GM12874 (cell line): ENCODE measurements at regions not wholly inside any gene's neighbourhood (a gene's known extent, or its start where the extent isn't known, plus 50 kb on each side); places are given as distances from the start of the nearest gene placed in this dataset.

Experiments
- CTCF ChIP-seq: IDR thresholded peaks from 2 replicates; pipeline ENCODE4 v1.5.1; 2011; ENCODE audit warnings: low read depth, mild to moderate bottlenecking, control low read depth, low read length, moderate library complexity; ENCODE audit not compliant: insufficient read depth

GRCh38 chr2:125364984-125365265 lies 1291.0 kb upstream of the GYPC start:
- no peak for TF ChIP-seq CTCF

- no peak for TF ChIP-seq CTCF
These were observed 1284.1 kb upstream of the GYPC start for GRCh38 chr2:125371867-125372266.

DNA sequence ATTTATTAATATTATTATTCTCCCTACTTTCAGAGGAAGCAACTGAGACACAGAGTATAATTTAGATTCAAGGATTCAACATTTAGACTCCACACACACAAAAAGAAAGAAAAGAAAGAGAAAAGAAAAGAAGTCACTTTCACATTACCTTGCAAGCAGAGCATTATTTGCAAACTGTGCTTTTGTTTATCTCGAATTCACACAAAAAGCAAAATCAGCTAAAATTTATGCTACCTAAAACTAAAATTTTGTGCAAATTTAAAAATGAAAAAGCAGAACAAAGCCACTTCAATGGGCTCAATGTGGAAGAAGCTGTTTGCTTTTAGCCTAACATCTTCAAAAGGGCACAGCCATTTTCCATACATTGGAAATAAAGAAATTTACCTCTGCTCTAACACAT lies 1282.7 kb upstream of the GYPC start:
- TF ChIP-seq CTCF = no peak

DNA sequence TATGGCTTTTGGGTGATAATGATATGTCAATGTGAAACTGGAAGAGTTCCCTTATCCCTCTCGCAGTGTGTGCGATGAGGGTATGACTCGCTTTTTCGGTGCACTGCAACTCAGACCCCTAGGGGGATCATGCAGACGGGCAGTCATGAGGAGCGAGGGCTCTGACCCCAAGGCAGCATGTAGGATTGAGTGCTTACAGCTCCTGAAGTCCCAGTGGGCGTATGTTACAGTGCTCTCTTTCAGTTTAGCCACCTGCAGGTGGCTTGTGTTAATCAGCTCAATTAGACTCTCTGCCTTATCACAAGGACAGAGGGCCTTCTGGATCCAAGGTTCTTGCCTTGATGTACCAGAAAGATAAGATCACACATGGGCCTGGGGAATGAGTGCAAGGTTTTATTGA lies 1269.9 kb upstream of the GYPC start:
- TF ChIP-seq CTCF = no peak

GRCh38 chr2:125397535-125398251 lies 1258.3 kb upstream of the GYPC start:
- no peak for TF ChIP-seq CTCF

DNA sequence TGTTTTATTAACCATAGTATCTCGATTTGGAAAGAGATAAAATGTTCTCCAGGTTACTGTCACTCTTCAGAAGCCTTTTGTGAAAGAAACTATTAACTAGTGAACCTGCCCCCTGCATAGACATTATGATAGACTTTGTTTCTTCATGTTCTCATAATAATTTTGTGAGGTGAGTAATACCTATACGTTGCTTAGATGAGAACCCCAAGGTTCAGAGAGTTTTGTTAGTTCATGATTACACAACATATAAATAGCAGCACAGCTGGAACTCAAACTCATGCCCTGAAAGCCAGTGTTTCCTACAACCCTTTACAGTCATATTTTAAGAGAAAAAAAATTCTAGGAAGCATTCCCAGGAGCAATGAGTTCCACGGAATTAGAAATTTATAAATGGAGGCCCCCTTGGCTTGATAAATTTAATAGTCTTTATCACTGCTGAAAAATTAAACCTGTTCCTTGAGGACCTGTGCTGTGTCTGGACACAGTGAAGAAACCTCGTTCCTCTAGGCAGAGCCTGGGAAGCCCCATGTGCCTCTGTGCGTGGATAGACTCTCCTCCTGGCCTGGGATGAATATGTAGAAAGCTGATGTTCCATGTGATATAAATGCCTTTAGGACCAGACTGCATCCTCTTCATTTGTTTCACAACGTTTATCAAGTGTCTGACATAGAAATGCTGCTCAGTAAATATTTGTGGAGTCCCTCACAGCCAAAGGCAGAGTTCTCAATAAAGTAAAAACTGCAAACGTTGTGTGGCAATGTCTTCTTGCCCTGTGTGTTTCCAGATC lies 1257.0 kb upstream of the GYPC start:
- no peak for TF ChIP-seq CTCF

DNA sequence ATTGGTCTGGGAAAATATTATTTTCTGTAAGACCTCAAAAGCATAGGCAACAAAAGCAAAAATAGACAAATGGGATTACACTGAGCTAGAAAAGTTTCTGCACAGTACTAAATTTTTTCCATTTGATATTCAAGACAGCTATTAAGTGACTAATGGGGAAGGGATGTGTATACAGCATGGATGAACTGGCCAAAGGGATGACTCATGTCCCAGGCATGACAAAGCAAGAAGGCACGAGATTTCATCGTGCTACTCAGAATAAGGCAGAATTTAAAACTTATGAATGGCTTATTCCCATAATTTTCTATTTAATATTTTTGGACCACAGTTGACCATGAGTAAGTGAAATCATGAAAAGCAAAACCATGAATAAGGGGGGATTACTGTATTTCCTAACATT lies 1250.1 kb upstream of the GYPC start:
- no peak for TF ChIP-seq CTCF
